Stomach (tissue), 4 donors: ENCODE measurements at regions not wholly inside any gene's neighbourhood (a gene's known extent, or its start where the extent isn't known, plus 50 kb on each side); places are given as distances from the start of the nearest gene placed in this dataset.

Experiments used
- POLR2A ChIP-seq, 4 donors: fragments of 450-650 bp; IDR thresholded peaks; one replicate each; pipeline ENCODE4 v1.6.1; 2016; ENCODE audit warnings: antibody characterized with exemption in 4 of 4, control low read depth in 2 of 4, mild to moderate bottlenecking in 1 of 4, moderate library complexity in 1 of 4
- TF ChIP-seq, protein P1 (sequence below), 7 experiments: fragments of 450-650 bp in 4 of 7; fragments of 200-600 bp in 3 of 7; sonication (generic) in 3 of 7; IDR thresholded peaks; one replicate each; pipeline ENCODE4 v1.5.1; 2016 to 2019; ENCODE audit warnings: antibody characterized with exemption in 7 of 7, control low read depth in 2 of 7, mild to moderate bottlenecking in 1 of 7

GRCh38 chr6:148287623-148288333, 54.9 kb upstream of the SASH1 start:
- TF ChIP-seq POLR2A (IDR thresholded peaks at IDR 0.05), result no peak
- TF ChIP-seq, protein P1, sequence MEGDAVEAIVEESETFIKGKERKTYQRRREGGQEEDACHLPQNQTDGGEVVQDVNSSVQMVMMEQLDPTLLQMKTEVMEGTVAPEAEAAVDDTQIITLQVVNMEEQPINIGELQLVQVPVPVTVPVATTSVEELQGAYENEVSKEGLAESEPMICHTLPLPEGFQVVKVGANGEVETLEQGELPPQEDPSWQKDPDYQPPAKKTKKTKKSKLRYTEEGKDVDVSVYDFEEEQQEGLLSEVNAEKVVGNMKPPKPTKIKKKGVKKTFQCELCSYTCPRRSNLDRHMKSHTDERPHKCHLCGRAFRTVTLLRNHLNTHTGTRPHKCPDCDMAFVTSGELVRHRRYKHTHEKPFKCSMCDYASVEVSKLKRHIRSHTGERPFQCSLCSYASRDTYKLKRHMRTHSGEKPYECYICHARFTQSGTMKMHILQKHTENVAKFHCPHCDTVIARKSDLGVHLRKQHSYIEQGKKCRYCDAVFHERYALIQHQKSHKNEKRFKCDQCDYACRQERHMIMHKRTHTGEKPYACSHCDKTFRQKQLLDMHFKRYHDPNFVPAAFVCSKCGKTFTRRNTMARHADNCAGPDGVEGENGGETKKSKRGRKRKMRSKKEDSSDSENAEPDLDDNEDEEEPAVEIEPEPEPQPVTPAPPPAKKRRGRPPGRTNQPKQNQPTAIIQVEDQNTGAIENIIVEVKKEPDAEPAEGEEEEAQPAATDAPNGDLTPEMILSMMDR (IDR thresholded peaks at IDR 0.05), result no peak
